ENCODE measurements at regions not wholly inside any gene's neighbourhood (a gene's known extent, or its start where the extent isn't known, plus 50 kb on each side); places are given as distances from the start of the nearest gene placed in this dataset.
"Not testable (repeated sequence)": the region's sequence is repeated elsewhere in the genome, so short reads cannot be mapped to it uniquely, and the experiment has no call there.

DNA sequence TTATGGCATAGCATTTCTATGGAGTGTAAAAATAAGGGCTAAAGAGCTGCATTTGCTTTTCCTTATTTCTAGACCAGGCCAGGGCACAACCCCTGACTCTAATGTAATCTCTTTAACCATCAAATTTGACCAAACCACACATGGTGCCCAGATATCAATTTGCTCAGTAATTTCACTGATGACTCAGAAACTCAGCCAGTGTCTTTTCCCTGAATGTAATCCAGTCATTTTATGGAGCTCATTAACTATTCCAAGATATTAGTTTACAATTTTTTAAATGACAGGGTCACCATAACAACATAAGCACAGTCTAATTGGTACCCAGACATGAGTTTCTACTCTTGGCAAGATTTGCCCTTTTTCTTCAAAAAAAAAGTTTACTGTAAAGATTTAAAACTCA is 270.8 kb upstream of the AGAP1 start:
- Mint-ChIP-seq H3K9me3 (ENCODE audit: low read depth) (peaks cover 5% of the 10 kb centered on the region), H3K4me3 (ENCODE audit: low read depth) (no peak overlapping the region), H3K27me3 (peaks cover 15% of the 10 kb centered on the region), H3K36me3 (ENCODE audit: insufficient read depth) (no peaks in the 10 kb centered on the region), H3K27ac (no peak overlapping the region), H3K4me1 (ENCODE audit: low read depth) (no peaks in the 10 kb centered on the region)
- no peak for DNase-seq (ENCODE audit: low spot score, unreplicated experiment)
- TF ChIP-seq, protein P1, sequence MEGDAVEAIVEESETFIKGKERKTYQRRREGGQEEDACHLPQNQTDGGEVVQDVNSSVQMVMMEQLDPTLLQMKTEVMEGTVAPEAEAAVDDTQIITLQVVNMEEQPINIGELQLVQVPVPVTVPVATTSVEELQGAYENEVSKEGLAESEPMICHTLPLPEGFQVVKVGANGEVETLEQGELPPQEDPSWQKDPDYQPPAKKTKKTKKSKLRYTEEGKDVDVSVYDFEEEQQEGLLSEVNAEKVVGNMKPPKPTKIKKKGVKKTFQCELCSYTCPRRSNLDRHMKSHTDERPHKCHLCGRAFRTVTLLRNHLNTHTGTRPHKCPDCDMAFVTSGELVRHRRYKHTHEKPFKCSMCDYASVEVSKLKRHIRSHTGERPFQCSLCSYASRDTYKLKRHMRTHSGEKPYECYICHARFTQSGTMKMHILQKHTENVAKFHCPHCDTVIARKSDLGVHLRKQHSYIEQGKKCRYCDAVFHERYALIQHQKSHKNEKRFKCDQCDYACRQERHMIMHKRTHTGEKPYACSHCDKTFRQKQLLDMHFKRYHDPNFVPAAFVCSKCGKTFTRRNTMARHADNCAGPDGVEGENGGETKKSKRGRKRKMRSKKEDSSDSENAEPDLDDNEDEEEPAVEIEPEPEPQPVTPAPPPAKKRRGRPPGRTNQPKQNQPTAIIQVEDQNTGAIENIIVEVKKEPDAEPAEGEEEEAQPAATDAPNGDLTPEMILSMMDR (IDR thresholded peaks at IDR 0.05; ENCODE audit: unreplicated experiment): no peak

DNA sequence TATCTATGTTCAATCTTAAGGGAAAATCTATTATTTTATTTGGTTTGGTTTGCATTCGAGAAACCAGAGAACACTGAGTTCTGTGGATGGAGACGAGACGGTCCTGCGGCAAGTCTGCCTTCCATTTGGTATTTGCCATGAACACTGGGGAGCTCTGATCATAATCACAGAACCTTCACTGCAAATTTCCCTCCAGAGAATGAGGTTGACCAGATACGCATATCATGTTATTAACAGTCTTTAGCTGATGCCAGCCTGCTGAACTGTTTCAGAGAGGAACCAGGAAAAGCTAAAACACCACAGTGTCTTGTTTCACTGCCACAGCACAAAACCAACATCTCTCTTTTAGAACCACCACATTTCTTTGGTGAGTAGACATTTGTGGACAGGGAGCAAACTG is 269.4 kb upstream of the AGAP1 start:
- Mint-ChIP-seq H3K4me1 (ENCODE audit: low read depth) (peaks cover 5% of the 10 kb centered on the region), H3K27ac (no peak overlapping the region), H3K4me3 (ENCODE audit: low read depth) (no peak overlapping the region), H3K9me3 (ENCODE audit: low read depth) (peaks cover 5% of the 10 kb centered on the region), H3K27me3 (peaks cover 15% of the 10 kb centered on the region), H3K36me3 (ENCODE audit: insufficient read depth) (no peaks in the 10 kb centered on the region)
- no peak for DNase-seq (ENCODE audit: low spot score, unreplicated experiment)
- TF ChIP-seq, protein P1 (IDR thresholded peaks at IDR 0.05; ENCODE audit: unreplicated experiment): no peak

DNA sequence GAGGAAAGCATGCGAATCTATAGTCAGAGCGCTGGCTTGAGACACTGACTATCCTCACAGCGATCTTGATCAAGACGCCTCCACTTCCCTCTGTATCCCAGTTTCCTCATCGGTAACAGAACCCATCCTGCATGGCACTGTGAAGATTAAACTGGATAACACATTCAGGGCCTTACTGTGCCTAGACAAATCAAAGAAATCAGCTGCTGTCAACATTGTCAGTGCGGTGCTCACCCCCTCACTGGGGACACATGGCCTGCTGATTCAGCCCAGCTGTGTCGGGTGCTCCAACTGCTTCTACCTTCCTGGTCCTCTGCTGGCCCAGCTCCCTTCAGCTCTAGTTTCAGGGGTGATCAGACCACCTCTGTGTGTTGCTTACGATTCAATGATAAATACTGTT is 268.6 kb upstream of the AGAP1 start:
- Mint-ChIP-seq H3K9me3 (ENCODE audit: low read depth) (peaks cover 5% of the 10 kb centered on the region), H3K27me3 (peaks cover 19% of the 10 kb centered on the region), H3K27ac (no peak overlapping the region), H3K4me3 (ENCODE audit: low read depth) (no peak overlapping the region), H3K4me1 (ENCODE audit: low read depth) (peaks cover 8% of the 10 kb centered on the region), H3K36me3 (ENCODE audit: insufficient read depth) (no peaks in the 10 kb centered on the region)
- TF ChIP-seq, protein P1 (IDR thresholded peaks at IDR 0.05; ENCODE audit: unreplicated experiment): no peak
- DNase-seq (ENCODE audit: low spot score, unreplicated experiment): no peak

DNA sequence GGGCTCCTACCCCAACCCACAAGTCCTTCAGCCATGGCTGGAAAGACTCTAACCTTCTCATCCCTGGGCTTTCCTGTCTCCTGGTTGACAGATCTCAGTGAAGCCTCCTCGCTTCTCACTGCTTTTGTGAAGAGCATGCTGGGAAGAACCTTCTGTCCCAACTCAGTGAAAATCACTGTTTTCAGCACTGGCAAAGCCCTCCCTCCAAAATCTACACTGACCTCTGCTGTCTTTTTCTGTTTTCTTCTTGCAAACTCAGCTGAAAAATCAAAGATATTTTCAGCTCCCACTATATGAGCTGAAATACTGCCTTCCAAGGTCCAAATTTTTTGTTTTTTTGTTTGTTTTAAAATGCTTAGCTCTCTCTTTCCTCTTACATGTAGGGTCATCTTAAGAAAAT is 266.3 kb upstream of the AGAP1 start:
- Mint-ChIP-seq H3K27me3 (peaks cover 37% of the 10 kb centered on the region), H3K27ac (no peak overlapping the region), H3K36me3 (ENCODE audit: insufficient read depth) (no peaks in the 10 kb centered on the region), H3K4me1 (ENCODE audit: low read depth) (peaks cover 12% of the 10 kb centered on the region), H3K9me3 (ENCODE audit: low read depth) (peaks cover 5% of the 10 kb centered on the region), H3K4me3 (ENCODE audit: low read depth) (no peak overlapping the region)
- TF ChIP-seq, protein P1 (IDR thresholded peaks at IDR 0.05; ENCODE audit: unreplicated experiment): no peak
- DNase-seq (ENCODE audit: low spot score, unreplicated experiment): no peak

DNA sequence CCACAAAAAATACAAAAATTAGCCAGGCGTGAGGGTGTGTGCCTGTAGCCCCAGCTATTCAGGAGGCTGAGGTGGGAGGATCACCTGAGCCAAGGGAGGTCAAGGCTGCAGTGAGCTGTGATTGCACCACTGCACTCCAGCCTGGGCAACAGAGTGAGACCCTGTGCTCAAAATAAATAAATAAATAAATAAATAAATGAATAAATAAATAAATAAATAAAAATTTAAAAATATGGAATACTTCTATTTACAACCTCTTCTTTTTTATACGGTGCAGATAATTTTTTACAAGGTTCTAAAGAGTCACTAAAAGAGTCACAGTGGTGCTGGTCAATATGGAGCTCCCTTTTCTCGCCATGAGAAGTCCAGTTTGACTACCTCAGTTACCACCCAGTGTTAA is 265.4 kb upstream of the AGAP1 start:
- H3K36me3 Mint-ChIP-seq (ENCODE audit: insufficient read depth); H3K27ac Mint-ChIP-seq; H3K9me3 Mint-ChIP-seq (ENCODE audit: low read depth); DNase-seq (ENCODE audit: low spot score, unreplicated experiment); H3K4me3 Mint-ChIP-seq (ENCODE audit: low read depth): not testable (repeated sequence)
- Mint-ChIP-seq H3K4me1 (ENCODE audit: low read depth) (peaks cover 12% of the 10 kb centered on the region), H3K27me3 (peaks cover 39% of the 10 kb centered on the region)

DNA sequence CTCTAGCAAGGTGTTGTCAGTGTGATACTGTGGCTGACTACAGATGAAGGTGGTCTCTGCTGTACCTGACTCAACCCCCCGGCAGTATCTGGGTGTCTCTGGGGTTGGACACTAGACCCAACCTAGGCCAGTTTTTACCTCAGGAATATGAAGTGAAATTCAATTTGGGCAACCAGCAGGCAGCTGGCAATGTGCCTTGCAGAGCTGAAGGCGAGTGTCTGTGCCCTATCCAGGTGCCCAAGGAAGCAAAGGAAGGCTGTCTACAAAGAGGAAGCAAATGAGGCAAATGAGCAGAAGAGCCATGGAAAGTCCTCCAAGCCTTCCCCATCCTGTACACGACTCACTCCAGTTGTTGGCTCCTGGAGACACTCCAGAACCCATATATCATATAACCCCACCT is 264.6 kb upstream of the AGAP1 start:
- no peaks in the 10 kb centered on the region for H3K36me3 Mint-ChIP-seq (ENCODE audit: insufficient read depth)
- H3K4me1 Mint-ChIP-seq (ENCODE audit: low read depth): peaks cover 12% of the 10 kb centered on the region
- H3K9me3 Mint-ChIP-seq (ENCODE audit: low read depth): no peaks in the 10 kb centered on the region
- H3K4me3 Mint-ChIP-seq (ENCODE audit: low read depth): no peak overlapping the region
- TF ChIP-seq, protein P1 (IDR thresholded peaks at IDR 0.05; ENCODE audit: unreplicated experiment): no peak
- peaks cover 39% of the 10 kb centered on the region for H3K27me3 Mint-ChIP-seq
- no peak for DNase-seq (ENCODE audit: low spot score, unreplicated experiment)
- H3K27ac Mint-ChIP-seq: no peak overlapping the region
